ENCODE measurements at regions not wholly inside any gene's neighbourhood (a gene's known extent, or its start where the extent isn't known, plus 50 kb on each side); places are given as distances from the start of the nearest gene placed in this dataset.

- no peak overlapping the region for H3K4me3 ChIP-seq (ENCODE audit: low read depth in 1 of 2, low read length in 2 of 2)
- peaks cover 0 to 5% of the 10 kb centered on the region in 2 donors for H3K4me1 ChIP-seq (ENCODE audit: control insufficient read depth in 1 of 2, insufficient read depth in 2 of 2, low read length in 2 of 2)
- no peaks in the 10 kb centered on the region for H3K27me3 ChIP-seq (ENCODE audit: low read depth, low read length)
- no peaks in the 10 kb centered on the region for H3K36me3 ChIP-seq (ENCODE audit: control insufficient read depth in 1 of 2, insufficient read depth in 2 of 2, low read length in 2 of 2)
- peak overlapping the region; percentile 30 for H3K27ac ChIP-seq (ENCODE audit: low read length)
- H3K9me3 ChIP-seq (ENCODE audit: control insufficient read depth in 1 of 2, low read length in 2 of 2): no peaks in the 10 kb centered on the region
Measured at GRCh38 chr6:146878952-146879340, 280.2 kb downstream of the ADGB start.

- H3K27me3 ChIP-seq (ENCODE audit: low read depth, low read length): no peaks in the 10 kb centered on the region
- H3K4me1 ChIP-seq (ENCODE audit: control insufficient read depth in 1 of 2, insufficient read depth in 2 of 2, low read length in 2 of 2): peaks cover 0 to 5% of the 10 kb centered on the region in 2 donors
- no peaks in the 10 kb centered on the region for H3K36me3 ChIP-seq (ENCODE audit: control insufficient read depth in 1 of 2, insufficient read depth in 2 of 2, low read length in 2 of 2)
- no peak overlapping the region for H3K4me3 ChIP-seq (ENCODE audit: low read depth in 1 of 2, low read length in 2 of 2)
- no peaks in the 10 kb centered on the region for H3K9me3 ChIP-seq (ENCODE audit: control insufficient read depth in 1 of 2, low read length in 2 of 2)
- peak overlapping the region; percentile 30 for H3K27ac ChIP-seq (ENCODE audit: low read length)
Measured at GRCh38 chr6:146879406-146880117, 280.8 kb downstream of the ADGB start.

DNA sequence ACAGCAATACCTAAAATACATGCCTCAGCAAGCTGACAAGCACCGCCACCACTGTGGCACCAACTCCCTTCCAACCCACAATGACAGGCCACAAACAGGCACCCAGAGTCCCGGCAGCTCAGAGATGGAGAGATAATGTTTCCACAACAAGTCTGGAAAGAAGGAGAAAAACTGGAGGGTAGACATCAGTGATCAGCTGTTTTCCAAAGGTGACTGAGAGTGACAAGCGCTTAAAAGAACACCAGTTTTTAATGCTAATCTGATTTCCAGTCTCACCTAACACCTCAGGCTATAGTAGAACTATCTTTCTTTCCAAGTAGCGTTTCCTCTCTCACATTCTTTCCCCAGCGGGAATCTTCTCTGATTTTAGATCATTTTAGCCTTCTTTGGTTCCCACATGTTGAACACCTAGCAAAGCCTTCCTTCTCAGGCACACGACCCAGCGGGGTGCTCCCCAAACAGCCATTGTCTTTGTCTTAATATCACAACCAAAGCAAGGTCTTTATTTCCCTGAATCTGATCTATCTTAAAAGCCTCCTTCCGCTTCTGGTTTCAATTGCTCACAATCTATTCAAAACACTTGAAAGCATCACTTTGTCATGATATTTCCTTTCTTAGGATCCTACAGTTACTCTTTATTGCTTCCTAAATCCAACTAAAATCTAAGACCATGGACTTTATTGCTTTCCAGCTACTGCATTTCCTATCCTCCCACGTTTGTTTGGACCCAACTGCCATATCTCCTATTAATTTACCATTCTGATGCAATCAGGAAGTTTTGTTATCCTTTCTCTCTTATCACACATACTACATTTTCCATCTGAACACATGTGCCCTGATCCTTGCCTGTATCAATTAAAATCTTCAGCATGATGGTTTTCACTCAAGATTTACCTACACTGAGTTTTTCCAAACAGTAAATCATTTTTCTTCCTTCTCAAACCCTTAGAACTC lies 282.7 kb downstream of the ADGB start:
- Histone ChIP-seq H3K4me3 (ENCODE audit: low read depth in 1 of 2, low read length in 2 of 2) (no peak overlapping the region), H3K4me1 (ENCODE audit: control insufficient read depth in 1 of 2, insufficient read depth in 2 of 2, low read length in 2 of 2) (peaks cover 0 to 5% of the 10 kb centered on the region in 2 donors), H3K27me3 (ENCODE audit: low read depth, low read length) (no peaks in the 10 kb centered on the region), H3K36me3 (ENCODE audit: control insufficient read depth in 1 of 2, insufficient read depth in 2 of 2, low read length in 2 of 2) (no peaks in the 10 kb centered on the region), H3K27ac (ENCODE audit: low read length) (no peak overlapping the region), H3K9me3 (ENCODE audit: control insufficient read depth in 1 of 2, low read length in 2 of 2) (no peaks in the 10 kb centered on the region)

DNA sequence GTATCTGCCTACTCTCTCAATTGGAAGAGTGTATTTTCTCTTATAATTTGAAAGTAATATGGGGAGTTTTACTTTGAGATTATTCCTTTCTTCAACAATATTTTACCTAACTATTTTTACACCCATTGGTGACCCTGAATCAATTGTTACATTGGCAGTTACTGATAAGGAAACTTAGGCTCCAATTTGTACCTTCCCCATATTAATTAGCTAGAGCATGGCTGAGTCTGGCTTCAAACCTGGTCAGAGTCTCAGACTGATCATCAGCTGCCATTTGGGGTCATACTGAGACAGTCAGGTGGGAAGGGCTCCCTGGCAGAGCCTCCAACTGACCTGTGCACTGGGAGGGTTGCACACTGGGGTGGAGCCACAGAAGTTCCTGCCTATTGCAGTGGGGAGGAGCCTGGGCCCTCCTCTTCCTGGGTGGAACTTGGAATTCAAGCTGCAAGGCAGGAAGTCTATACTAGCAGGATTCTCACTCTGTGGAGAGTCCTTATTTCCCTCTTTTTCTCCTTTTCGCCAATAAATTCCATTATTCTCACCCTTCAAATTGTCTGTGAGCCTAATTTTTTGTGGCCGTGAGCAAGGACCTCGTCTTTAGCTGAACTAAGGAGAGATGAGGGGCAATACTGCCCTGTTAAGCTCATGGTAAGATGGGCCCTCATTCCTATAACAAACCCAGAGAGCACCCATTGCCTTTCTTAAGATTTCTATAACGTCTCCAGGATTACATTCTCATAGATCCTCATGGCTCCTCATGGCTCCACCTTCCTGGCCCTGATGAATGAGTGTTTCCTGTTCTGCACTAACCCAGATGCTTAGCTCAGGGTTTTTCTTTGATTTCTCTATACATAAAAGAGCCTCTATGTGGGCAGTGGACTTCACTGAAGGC lies 285.1 kb downstream of the ADGB start:
- Histone ChIP-seq H3K27me3 (ENCODE audit: low read depth, low read length) (no peaks in the 10 kb centered on the region), H3K36me3 (ENCODE audit: control insufficient read depth in 1 of 2, insufficient read depth in 2 of 2, low read length in 2 of 2) (no peaks in the 10 kb centered on the region), H3K4me3 (ENCODE audit: low read depth in 1 of 2, low read length in 2 of 2) (no peak overlapping the region), H3K27ac (ENCODE audit: low read length) (no peak overlapping the region), H3K9me3 (ENCODE audit: control insufficient read depth in 1 of 2, low read length in 2 of 2) (no peaks in the 10 kb centered on the region), H3K4me1 (ENCODE audit: control insufficient read depth in 1 of 2, insufficient read depth in 2 of 2, low read length in 2 of 2) (peaks cover 0 to 5% of the 10 kb centered on the region in 2 donors)

DNA sequence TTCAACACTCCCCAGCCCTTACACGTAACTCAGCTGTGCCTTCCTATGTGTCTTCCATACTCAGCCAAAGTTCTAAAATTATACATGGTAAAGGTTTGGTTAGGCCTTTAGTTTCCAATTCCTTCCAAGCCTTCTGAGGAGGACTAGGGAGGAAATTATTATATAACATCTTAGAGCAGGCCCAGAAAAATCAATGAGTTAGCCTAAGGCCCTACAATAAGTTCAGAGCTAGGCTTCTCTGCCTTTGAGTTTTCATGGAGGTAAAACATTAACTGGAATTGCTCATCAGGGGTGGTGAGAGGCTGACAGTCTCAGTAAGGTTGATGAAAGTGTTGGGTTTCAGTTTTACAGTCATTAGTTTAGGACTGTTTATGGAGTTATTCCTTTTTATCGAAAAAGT lies 286.0 kb downstream of the ADGB start:
- Histone ChIP-seq H3K27me3 (ENCODE audit: low read depth, low read length) (no peaks in the 10 kb centered on the region), H3K36me3 (ENCODE audit: control insufficient read depth in 1 of 2, insufficient read depth in 2 of 2, low read length in 2 of 2) (no peaks in the 10 kb centered on the region), H3K27ac (ENCODE audit: low read length) (no peak overlapping the region), H3K4me1 (ENCODE audit: control insufficient read depth in 1 of 2, insufficient read depth in 2 of 2, low read length in 2 of 2) (no peaks in the 10 kb centered on the region), H3K4me3 (ENCODE audit: low read depth in 1 of 2, low read length in 2 of 2) (no peak overlapping the region), H3K9me3 (ENCODE audit: control insufficient read depth in 1 of 2, low read length in 2 of 2) (no peaks in the 10 kb centered on the region)

- H3K27ac ChIP-seq (ENCODE audit: low read length): no peak overlapping the region
- no peaks in the 10 kb centered on the region for H3K36me3 ChIP-seq (ENCODE audit: control insufficient read depth in 1 of 2, insufficient read depth in 2 of 2, low read length in 2 of 2)
- H3K4me3 ChIP-seq (ENCODE audit: low read depth in 1 of 2, low read length in 2 of 2): no peak overlapping the region
- no peaks in the 10 kb centered on the region for H3K4me1 ChIP-seq (ENCODE audit: control insufficient read depth in 1 of 2, insufficient read depth in 2 of 2, low read length in 2 of 2)
- H3K27me3 ChIP-seq (ENCODE audit: low read depth, low read length): no peaks in the 10 kb centered on the region
- H3K9me3 ChIP-seq (ENCODE audit: control insufficient read depth in 1 of 2, low read length in 2 of 2): no peaks in the 10 kb centered on the region
Measured at GRCh38 chr6:146885708-146886457, 287.1 kb downstream of the ADGB start.

GRCh38 chr6:146886587-146887446 lies 288.0 kb downstream of the ADGB start:
- no peaks in the 10 kb centered on the region for H3K27me3 ChIP-seq (ENCODE audit: low read depth, low read length)
- no peak overlapping the region for H3K27ac ChIP-seq (ENCODE audit: low read length)
- no peaks in the 10 kb centered on the region for H3K9me3 ChIP-seq (ENCODE audit: control insufficient read depth in 1 of 2, low read length in 2 of 2)
- no peaks in the 10 kb centered on the region for H3K36me3 ChIP-seq (ENCODE audit: control insufficient read depth in 1 of 2, insufficient read depth in 2 of 2, low read length in 2 of 2)
- no peak overlapping the region for H3K4me3 ChIP-seq (ENCODE audit: low read depth in 1 of 2, low read length in 2 of 2)
- no peaks in the 10 kb centered on the region for H3K4me1 ChIP-seq (ENCODE audit: control insufficient read depth in 1 of 2, insufficient read depth in 2 of 2, low read length in 2 of 2)

- H3K9me3 ChIP-seq (ENCODE audit: control insufficient read depth in 1 of 2, low read length in 2 of 2): no peaks in the 10 kb centered on the region
- H3K4me3 ChIP-seq (ENCODE audit: low read depth in 1 of 2, low read length in 2 of 2): no peak overlapping the region
- H3K27ac ChIP-seq (ENCODE audit: low read length): no peak overlapping the region
- H3K36me3 ChIP-seq (ENCODE audit: control insufficient read depth in 1 of 2, insufficient read depth in 2 of 2, low read length in 2 of 2): no peaks in the 10 kb centered on the region
- H3K27me3 ChIP-seq (ENCODE audit: low read depth, low read length): no peaks in the 10 kb centered on the region
- H3K4me1 ChIP-seq (ENCODE audit: control insufficient read depth in 1 of 2, insufficient read depth in 2 of 2, low read length in 2 of 2): no peaks in the 10 kb centered on the region
Measured at GRCh38 chr6:146887447-146888077, 288.8 kb downstream of the ADGB start.

GRCh38 chr6:146889303-146889702 lies 290.5 kb downstream of the ADGB start:
- H3K36me3 ChIP-seq (ENCODE audit: control insufficient read depth in 1 of 2, insufficient read depth in 2 of 2, low read length in 2 of 2): no peaks in the 10 kb centered on the region
- no peaks in the 10 kb centered on the region for H3K27me3 ChIP-seq (ENCODE audit: low read depth, low read length)
- H3K9me3 ChIP-seq (ENCODE audit: control insufficient read depth in 1 of 2, low read length in 2 of 2): no peaks in the 10 kb centered on the region
- no peaks in the 10 kb centered on the region for H3K4me1 ChIP-seq (ENCODE audit: control insufficient read depth in 1 of 2, insufficient read depth in 2 of 2, low read length in 2 of 2)
- H3K27ac ChIP-seq (ENCODE audit: low read length): no peak overlapping the region
- no peak overlapping the region for H3K4me3 ChIP-seq (ENCODE audit: low read depth in 1 of 2, low read length in 2 of 2)
